ENCODE measurements at regions not wholly inside any gene's neighbourhood (a gene's known extent, or its start where the extent isn't known, plus 50 kb on each side); places are given as distances from the start of the nearest gene placed in this dataset.

GRCh38 chr11:115900111-115900510, 395.9 kb upstream of the CADM1 start:
- no peak for TF ChIP-seq ZBTB33 (IDR thresholded peaks at IDR 0.05; ENCODE audit: borderline replicate concordance, low read depth)
- no peak for TF ChIP-seq CTCF (IDR thresholded peaks at IDR 0.05)
- TF ChIP-seq RFX5 (IDR thresholded peaks at IDR 0.05; ENCODE audit: low read length) = no peak
- no peak for TF ChIP-seq EZH2phosphoT487 (IDR thresholded peaks at IDR 0.05; ENCODE audit: borderline replicate concordance, low read depth)
- no peak for TF ChIP-seq MAX (IDR thresholded peaks at IDR 0.05; ENCODE audit: low read depth)
- no peak for TF ChIP-seq EP300 (IDR thresholded peaks at IDR 0.05; ENCODE audit: borderline replicate concordance in 1 of 2, low read depth in 1 of 2, low read length in 1 of 2)
- no peak for TF ChIP-seq REST (IDR thresholded peaks at IDR 0.05; ENCODE audit: low read depth, low read length)
- no peak for TF ChIP-seq CHD2 (IDR thresholded peaks at IDR 0.05; ENCODE audit: low read length, partially characterized antibody)
- TF ChIP-seq POLR2AphosphoS5 (IDR thresholded peaks at IDR 0.05; ENCODE audit: low read depth, low read length) = no peak
- TF ChIP-seq GABPA (IDR thresholded peaks at IDR 0.05; ENCODE audit: low read depth) = no peak
- TF ChIP-seq TCF12 (IDR thresholded peaks at IDR 0.05) = no peak

All from SK-N-SH (cell line).